ENCODE measurements at regions not wholly inside any gene's neighbourhood (a gene's known extent, or its start where the extent isn't known, plus 50 kb on each side); places are given as distances from the start of the nearest gene placed in this dataset.

- TF ChIP-seq CTCF (IDR thresholded peaks at IDR 0.05) = no peak
- no peak for TF ChIP-seq POLR2A (IDR thresholded peaks at IDR 0.05)
- TF ChIP-seq EP300 (IDR thresholded peaks at IDR 0.05) = no peak
These were observed 140.1 kb upstream of the UBE2E2 start for GRCh38 chr3:23062982-23063381.
